ENCODE measurements at regions not wholly inside any gene's neighbourhood (a gene's known extent, or its start where the extent isn't known, plus 50 kb on each side); places are given as distances from the start of the nearest gene placed in this dataset.
A peak's percentile ranks its signal among the peaks of the same experiment; 100 is the strongest.

GRCh38 chr1:198934426-198934825, 295.6 kb downstream of the PTPRC start:
- TF ChIP-seq CTCF (IDR thresholded peaks at IDR 0.05; ENCODE audit: insufficient read depth, low read depth, low read length, missing control alignments) = no peak
- peak overlapping the region; percentile 67 for H3K4me3 ChIP-seq (ENCODE audit: low read depth, low read length)
- DNase-seq (ENCODE audit: low read depth) = no peak

GRCh38 chr1:198934901-198935305, 296.1 kb downstream of the PTPRC start:
- peak overlapping the region; percentile 67 for H3K4me3 ChIP-seq (ENCODE audit: low read depth, low read length)
- TF ChIP-seq CTCF (IDR thresholded peaks at IDR 0.05; ENCODE audit: insufficient read depth, low read depth, low read length, missing control alignments) = no peak
- DNase-seq (ENCODE audit: low read depth) = peak; percentile 29

GRCh38 chr1:198935306-198935921, 296.6 kb downstream of the PTPRC start:
- peak overlapping the region; percentile 67 for H3K4me3 ChIP-seq (ENCODE audit: low read depth, low read length)
- peak; percentile 74 for DNase-seq (ENCODE audit: low read depth)
- no peak for TF ChIP-seq CTCF (IDR thresholded peaks at IDR 0.05; ENCODE audit: insufficient read depth, low read depth, low read length, missing control alignments)

DNA sequence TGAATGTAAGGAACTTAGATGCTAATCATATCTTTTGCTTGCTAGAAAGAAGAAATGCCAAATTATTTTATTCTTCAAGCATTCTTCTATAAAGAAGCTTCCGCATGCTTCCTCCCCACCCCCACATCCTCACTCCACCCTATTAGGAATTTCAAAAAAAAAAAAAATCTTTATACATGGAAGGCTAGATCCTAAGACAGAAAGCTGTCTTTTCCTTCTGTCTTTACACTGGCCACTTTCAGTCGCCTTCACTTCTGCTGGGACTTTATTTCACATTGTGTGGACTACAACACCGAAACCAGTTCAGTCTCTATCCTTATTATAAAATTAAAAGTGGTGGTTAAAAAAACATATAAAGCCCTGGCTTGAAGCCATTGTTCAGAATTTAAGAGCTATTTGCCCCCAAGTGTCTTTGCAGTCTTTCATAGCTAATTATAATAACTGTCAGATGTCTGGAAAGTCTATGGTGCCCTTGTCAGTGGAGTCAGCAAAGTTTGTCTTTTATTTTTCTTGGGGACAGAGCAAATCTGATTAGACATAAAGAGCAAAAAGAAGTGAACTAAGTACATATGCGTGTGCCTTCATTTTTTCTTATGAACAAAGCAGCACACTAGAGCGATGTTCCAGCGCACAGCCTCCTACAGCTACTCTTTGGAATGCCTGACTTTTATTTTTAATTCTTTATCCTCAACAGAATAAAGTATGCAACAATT, 297.7 kb downstream of the PTPRC start:
- no peak for DNase-seq (ENCODE audit: low read depth)
- no peak for TF ChIP-seq CTCF (IDR thresholded peaks at IDR 0.05; ENCODE audit: insufficient read depth, low read depth, low read length, missing control alignments)
- peak overlapping the region; percentile 67 for H3K4me3 ChIP-seq (ENCODE audit: low read depth, low read length)

DNA sequence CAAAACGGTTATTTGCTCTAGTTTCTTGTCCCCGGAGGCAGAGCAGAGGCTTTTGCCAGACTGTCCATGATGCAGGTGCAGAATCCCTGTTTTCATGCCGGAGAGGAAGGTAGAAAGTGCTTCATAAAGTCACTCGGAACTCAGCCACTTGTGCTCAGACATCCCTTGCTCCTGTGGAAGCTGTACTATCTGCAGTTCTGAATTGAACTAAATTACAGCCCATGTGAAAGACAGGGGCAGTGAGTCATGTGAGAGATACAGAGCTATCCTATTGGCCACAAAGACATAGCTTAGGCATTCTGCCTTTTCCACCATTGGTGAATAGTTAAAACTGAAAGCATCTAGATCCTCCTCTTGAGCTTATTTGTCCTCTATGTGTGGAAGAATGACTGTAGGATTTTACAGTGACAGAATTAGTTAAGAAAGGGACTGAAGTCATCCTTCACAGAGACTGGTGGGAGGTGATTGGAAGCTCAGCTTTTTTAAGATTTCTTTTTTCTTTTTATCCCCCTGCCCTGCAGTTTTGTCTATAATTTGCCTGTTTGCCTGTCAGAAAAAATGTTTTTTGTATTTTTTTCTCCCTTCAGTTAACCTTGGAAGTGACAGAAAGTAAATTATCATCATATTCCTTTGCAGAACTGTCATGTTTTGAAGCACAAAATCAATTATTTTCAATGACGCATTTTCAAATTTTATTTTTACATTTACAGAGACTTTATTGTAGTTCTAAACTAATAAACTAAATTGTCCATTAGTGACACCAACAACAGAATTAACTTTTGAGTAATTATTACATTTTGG, 298.6 kb downstream of the PTPRC start:
- TF ChIP-seq CTCF (IDR thresholded peaks at IDR 0.05; ENCODE audit: insufficient read depth, low read depth, low read length, missing control alignments) = no peak
- peak; percentile 74 for DNase-seq (ENCODE audit: low read depth)
- peak overlapping the region; percentile 67 for H3K4me3 ChIP-seq (ENCODE audit: low read depth, low read length)

- TF ChIP-seq CTCF (IDR thresholded peaks at IDR 0.05; ENCODE audit: insufficient read depth, low read depth, low read length, missing control alignments) = no peak
- H3K4me3 ChIP-seq (ENCODE audit: low read depth, low read length) = no peak overlapping the region
- DNase-seq (ENCODE audit: low read depth) = no peak
Measured at GRCh38 chr1:198939286-198939685, 300.4 kb downstream of the PTPRC start.

Data from GM12865 (cell line).